DOHH2 (cell line): ENCODE measurements at regions not wholly inside any gene's neighbourhood (a gene's known extent, or its start where the extent isn't known, plus 50 kb on each side); places are given as distances from the start of the nearest gene placed in this dataset.
"Not testable (repeated sequence)": the region's sequence is repeated elsewhere in the genome, so short reads cannot be mapped to it uniquely, and the experiment has no call there.

Experiments
- H3F3A ChIP-seq: fragments of 200-600 bp; sonication (generic), shearing (Covaris generic); 2 replicates; pipeline ENCODE4 v1.6.0; 2016; ENCODE audit warnings: antibody characterized with exemption, mild to moderate bottlenecking; ENCODE audit not compliant: control insufficient read depth, insufficient read depth
- H3K27ac ChIP-seq: fragments of 200-600 bp; sonication (generic); 2 replicates; pipeline ENCODE4 v1.5.1; 2014; ENCODE audit warnings: low read depth, mild to moderate bottlenecking, low read length, moderate library complexity
- H3K27me3 ChIP-seq: fragments of 200-600 bp; sonication (generic); 2 replicates; pipeline ENCODE4 v1.6.1; 2014; ENCODE audit warnings: mild to moderate bottlenecking, low read length, mixed read lengths; ENCODE audit not compliant: control insufficient read depth
- H3K36me3 ChIP-seq: fragments of 200-600 bp; sonication (generic); 2 replicates; pipeline ENCODE4 v1.6.1; 2014; ENCODE audit warnings: mild to moderate bottlenecking, low read length, moderate library complexity, mixed read lengths; ENCODE audit not compliant: control insufficient read depth
- H3K4me1 ChIP-seq: fragments of 200-600 bp; sonication (generic); 2 replicates; pipeline ENCODE4 v1.6.1; 2014; ENCODE audit warnings: mild to moderate bottlenecking, low read length, mixed read lengths; ENCODE audit not compliant: control insufficient read depth
- H3K4me2 ChIP-seq: fragments of 200-600 bp; sonication (generic); 2 replicates; pipeline ENCODE4 v1.6.0; 2014; ENCODE audit warnings: mild to moderate bottlenecking, low read length, moderate library complexity
- H3K4me3 ChIP-seq: fragments of 200-600 bp; sonication (generic); 2 replicates; pipeline ENCODE4 v1.5.1; 2014; ENCODE audit warnings: mild to moderate bottlenecking, low read length, mixed read lengths
- H3K79me2 ChIP-seq: fragments of 200-600 bp; sonication (generic); 2 replicates; pipeline ENCODE4 v1.6.1; 2014; ENCODE audit warnings: mild to moderate bottlenecking, low read length, mixed read lengths; ENCODE audit not compliant: control insufficient read depth
- H3K9me2 ChIP-seq: fragments of 200-600 bp; sonication (generic); replicated peaks from 2 replicates; pipeline ENCODE4 v1.6.1; 2014; ENCODE audit warnings: mild to moderate bottlenecking, low read length, mixed read lengths; ENCODE audit not compliant: control insufficient read depth
- H3K9me3 ChIP-seq: fragments of 200-600 bp; sonication (generic); 2 replicates; pipeline ENCODE4 v1.6.1; 2014; ENCODE audit warnings: antibody characterized with exemption, low read length, mixed read lengths; ENCODE audit not compliant: control insufficient read depth, insufficient read depth
- H4K20me1 ChIP-seq: fragments of 200-600 bp; sonication (generic); 2 replicates; pipeline ENCODE4 v1.6.0; 2014; ENCODE audit warnings: low read depth, mild to moderate bottlenecking, antibody characterized with exemption, low read length, moderate library complexity; ENCODE audit not compliant: control insufficient read depth, insufficient read depth

GRCh38 chr5:177924577-177924976 lies 71.5 kb downstream of the PROP1 start:
- H4K20me1 ChIP-seq, H3K9me3 ChIP-seq: not testable (repeated sequence)

GRCh38 chr5:177923837-177924236 lies 72.2 kb downstream of the PROP1 start:
- not testable (repeated sequence) for H3K27ac ChIP-seq, H3K79me2 ChIP-seq, H3F3A ChIP-seq, H3K36me3 ChIP-seq, H3K4me1 ChIP-seq, H4K20me1 ChIP-seq, H3K4me3 ChIP-seq, H3K27me3 ChIP-seq, H3K9me3 ChIP-seq, H3K9me2 ChIP-seq
- peak overlapping the region; percentile 36; the same call in 1 of the 2 replicates for H3K4me2 ChIP-seq

More at GRCh38 chr5:177924577-177924976, 71.5 kb downstream of the PROP1 start:
- H3K4me2 ChIP-seq, H3K27me3 ChIP-seq, H3K79me2 ChIP-seq, H3K4me3 ChIP-seq, H3K9me2 ChIP-seq, H3F3A ChIP-seq, H3K27ac ChIP-seq, H3K36me3 ChIP-seq, H3K4me1 ChIP-seq: not testable (repeated sequence)

GRCh38 chr5:177923189-177923588 lies 72.9 kb downstream of the PROP1 start:
- H3K27ac ChIP-seq, H3K9me3 ChIP-seq, H3K9me2 ChIP-seq, H3K4me3 ChIP-seq, H4K20me1 ChIP-seq, H3K4me1 ChIP-seq, H3K36me3 ChIP-seq, H3F3A ChIP-seq, H3K79me2 ChIP-seq, H3K27me3 ChIP-seq, H3K4me2 ChIP-seq: not testable (repeated sequence)

- H3K79me2 ChIP-seq, H3F3A ChIP-seq, H3K9me2 ChIP-seq, H4K20me1 ChIP-seq, H3K27ac ChIP-seq, H3K4me1 ChIP-seq, H3K4me2 ChIP-seq, H3K4me3 ChIP-seq, H3K27me3 ChIP-seq, H3K36me3 ChIP-seq, H3K9me3 ChIP-seq: not testable (repeated sequence)
These were observed 86.8 kb downstream of the PROP1 start for GRCh38 chr5:177909261-177909660.

GRCh38 chr5:177902806-177903205 lies 93.2 kb downstream of the PROP1 start:
- H4K20me1 ChIP-seq, H3K9me3 ChIP-seq, H3K4me3 ChIP-seq, H3K27me3 ChIP-seq, H3K36me3 ChIP-seq, H3K4me2 ChIP-seq, H3K27ac ChIP-seq, H3K4me1 ChIP-seq, H3K9me2 ChIP-seq, H3F3A ChIP-seq, H3K79me2 ChIP-seq: not testable (repeated sequence)

GRCh38 chr5:177900066-177900465 lies 96.0 kb downstream of the PROP1 start:
- not testable (repeated sequence) for H3K4me1 ChIP-seq, H3K27me3 ChIP-seq, H4K20me1 ChIP-seq, H3K9me2 ChIP-seq, H3K79me2 ChIP-seq, H3K4me3 ChIP-seq, H3F3A ChIP-seq, H3K27ac ChIP-seq, H3K36me3 ChIP-seq, H3K4me2 ChIP-seq, H3K9me3 ChIP-seq

- not testable (repeated sequence) for H3K4me3 ChIP-seq, H3K79me2 ChIP-seq, H3K9me3 ChIP-seq, H3K27ac ChIP-seq, H3K4me2 ChIP-seq, H3K36me3 ChIP-seq, H3F3A ChIP-seq, H3K27me3 ChIP-seq, H3K9me2 ChIP-seq, H4K20me1 ChIP-seq, H3K4me1 ChIP-seq
These were observed 101.2 kb downstream of the PROP1 start for GRCh38 chr5:177894681-177895453.

GRCh38 chr5:177892357-177892665 lies 103.7 kb downstream of the PROP1 start:
- H3K4me1 ChIP-seq, H3K9me2 ChIP-seq, H3K36me3 ChIP-seq, H3K4me3 ChIP-seq, H3K27ac ChIP-seq, H3K9me3 ChIP-seq, H3K27me3 ChIP-seq, H3F3A ChIP-seq, H3K4me2 ChIP-seq, H3K79me2 ChIP-seq, H4K20me1 ChIP-seq: not testable (repeated sequence)
